ENCODE measurements at regions not wholly inside any gene's neighbourhood (a gene's known extent, or its start where the extent isn't known, plus 50 kb on each side); places are given as distances from the start of the nearest gene placed in this dataset.

- H3K27ac ChIP-seq (ENCODE audit: low read depth, low read length), result no peak overlapping the region
- H3K27me3 ChIP-seq (ENCODE audit: insufficient read depth, low read length), result no peaks in the 10 kb centered on the region
- TF ChIP-seq, protein P1, sequence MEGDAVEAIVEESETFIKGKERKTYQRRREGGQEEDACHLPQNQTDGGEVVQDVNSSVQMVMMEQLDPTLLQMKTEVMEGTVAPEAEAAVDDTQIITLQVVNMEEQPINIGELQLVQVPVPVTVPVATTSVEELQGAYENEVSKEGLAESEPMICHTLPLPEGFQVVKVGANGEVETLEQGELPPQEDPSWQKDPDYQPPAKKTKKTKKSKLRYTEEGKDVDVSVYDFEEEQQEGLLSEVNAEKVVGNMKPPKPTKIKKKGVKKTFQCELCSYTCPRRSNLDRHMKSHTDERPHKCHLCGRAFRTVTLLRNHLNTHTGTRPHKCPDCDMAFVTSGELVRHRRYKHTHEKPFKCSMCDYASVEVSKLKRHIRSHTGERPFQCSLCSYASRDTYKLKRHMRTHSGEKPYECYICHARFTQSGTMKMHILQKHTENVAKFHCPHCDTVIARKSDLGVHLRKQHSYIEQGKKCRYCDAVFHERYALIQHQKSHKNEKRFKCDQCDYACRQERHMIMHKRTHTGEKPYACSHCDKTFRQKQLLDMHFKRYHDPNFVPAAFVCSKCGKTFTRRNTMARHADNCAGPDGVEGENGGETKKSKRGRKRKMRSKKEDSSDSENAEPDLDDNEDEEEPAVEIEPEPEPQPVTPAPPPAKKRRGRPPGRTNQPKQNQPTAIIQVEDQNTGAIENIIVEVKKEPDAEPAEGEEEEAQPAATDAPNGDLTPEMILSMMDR (IDR thresholded peaks at IDR 0.05; ENCODE audit: extremely low read depth, low read depth, low read length), result no peak
- no peak overlapping the region for H3K4me3 ChIP-seq (ENCODE audit: insufficient read depth, low read length)
- no peaks in the 10 kb centered on the region for H4K20me1 ChIP-seq (ENCODE audit: insufficient read depth, low read length)
- no peaks in the 10 kb centered on the region for H3K9me3 ChIP-seq (ENCODE audit: low read depth, low read length)
- H3K4me1 ChIP-seq (ENCODE audit: insufficient read depth, low read length), result no peaks in the 10 kb centered on the region
- DNase-seq (ENCODE audit: insufficient read length, low spot score, missing footprints), result no peak
- H3K36me3 ChIP-seq (ENCODE audit: insufficient read depth, low read length), result no peaks in the 10 kb centered on the region
- no peak overlapping the region for H3K4me2 ChIP-seq (ENCODE audit: insufficient read depth, low read length)
- H2AFZ ChIP-seq (ENCODE audit: low read length), result no peak overlapping the region
- no peaks in the 10 kb centered on the region for H3K79me2 ChIP-seq (ENCODE audit: insufficient read depth, low read length)
These were observed 64.0 kb upstream of the ZSWIM2 start for GRCh38 chr2:186912979-186913378.

GRCh38 chr2:186911551-186912085, 62.6 kb upstream of the ZSWIM2 start:
- no peak overlapping the region for H3K4me3 ChIP-seq (ENCODE audit: insufficient read depth, low read length)
- H3K36me3 ChIP-seq (ENCODE audit: insufficient read depth, low read length), result no peaks in the 10 kb centered on the region
- peaks cover 2% of the 10 kb centered on the region for H3K27me3 ChIP-seq (ENCODE audit: insufficient read depth, low read length)
- no peak overlapping the region for H2AFZ ChIP-seq (ENCODE audit: low read length)
- no peaks in the 10 kb centered on the region for H3K9me3 ChIP-seq (ENCODE audit: low read depth, low read length)
- no peaks in the 10 kb centered on the region for H4K20me1 ChIP-seq (ENCODE audit: insufficient read depth, low read length)
- no peak overlapping the region for H3K27ac ChIP-seq (ENCODE audit: low read depth, low read length)
- TF ChIP-seq, protein P1 (IDR thresholded peaks at IDR 0.05; ENCODE audit: extremely low read depth, low read depth, low read length), result no peak
- no peak overlapping the region for H3K4me2 ChIP-seq (ENCODE audit: insufficient read depth, low read length)
- no peaks in the 10 kb centered on the region for H3K4me1 ChIP-seq (ENCODE audit: insufficient read depth, low read length)
- no peaks in the 10 kb centered on the region for H3K79me2 ChIP-seq (ENCODE audit: insufficient read depth, low read length)
- DNase-seq (ENCODE audit: insufficient read length, low spot score, missing footprints), result no peak

- Histone ChIP-seq H3K27ac (ENCODE audit: low read depth, low read length) (no peak overlapping the region), H3K9me3 (ENCODE audit: low read depth, low read length) (no peaks in the 10 kb centered on the region), H3K4me3 (ENCODE audit: insufficient read depth, low read length) (no peak overlapping the region), H4K20me1 (ENCODE audit: insufficient read depth, low read length) (no peaks in the 10 kb centered on the region), H2AFZ (ENCODE audit: low read length) (no peak overlapping the region), H3K4me2 (ENCODE audit: insufficient read depth, low read length) (no peak overlapping the region), H3K36me3 (ENCODE audit: insufficient read depth, low read length) (no peaks in the 10 kb centered on the region), H3K4me1 (ENCODE audit: insufficient read depth, low read length) (no peaks in the 10 kb centered on the region), H3K79me2 (ENCODE audit: insufficient read depth, low read length) (no peaks in the 10 kb centered on the region), H3K27me3 (ENCODE audit: insufficient read depth, low read length) (peaks cover 2% of the 10 kb centered on the region)
- TF ChIP-seq, protein P1 (IDR thresholded peaks at IDR 0.05; ENCODE audit: extremely low read depth, low read depth, low read length), result no peak
- DNase-seq (ENCODE audit: insufficient read length, low spot score, missing footprints), result no peak
These were observed 62.0 kb upstream of the ZSWIM2 start for GRCh38 chr2:186910996-186911395.

GRCh38 chr2:186909095-186909494, 60.1 kb upstream of the ZSWIM2 start:
- Histone ChIP-seq H3K27me3 (ENCODE audit: insufficient read depth, low read length) (peaks cover 2% of the 10 kb centered on the region), H2AFZ (ENCODE audit: low read length) (no peak overlapping the region), H3K79me2 (ENCODE audit: insufficient read depth, low read length) (no peaks in the 10 kb centered on the region), H3K4me2 (ENCODE audit: insufficient read depth, low read length) (no peak overlapping the region), H3K9me3 (ENCODE audit: low read depth, low read length) (no peaks in the 10 kb centered on the region), H4K20me1 (ENCODE audit: insufficient read depth, low read length) (no peaks in the 10 kb centered on the region), H3K27ac (ENCODE audit: low read depth, low read length) (no peak overlapping the region), H3K4me1 (ENCODE audit: insufficient read depth, low read length) (no peaks in the 10 kb centered on the region), H3K36me3 (ENCODE audit: insufficient read depth, low read length) (no peaks in the 10 kb centered on the region), H3K4me3 (ENCODE audit: insufficient read depth, low read length) (no peak overlapping the region)
- TF ChIP-seq, protein P1 (IDR thresholded peaks at IDR 0.05; ENCODE audit: extremely low read depth, low read depth, low read length), result no peak
- no peak for DNase-seq (ENCODE audit: insufficient read length, low spot score, missing footprints)
